ENCODE measurements at regions not wholly inside any gene's neighbourhood (a gene's known extent, or its start where the extent isn't known, plus 50 kb on each side); places are given as distances from the start of the nearest gene placed in this dataset.

DNA sequence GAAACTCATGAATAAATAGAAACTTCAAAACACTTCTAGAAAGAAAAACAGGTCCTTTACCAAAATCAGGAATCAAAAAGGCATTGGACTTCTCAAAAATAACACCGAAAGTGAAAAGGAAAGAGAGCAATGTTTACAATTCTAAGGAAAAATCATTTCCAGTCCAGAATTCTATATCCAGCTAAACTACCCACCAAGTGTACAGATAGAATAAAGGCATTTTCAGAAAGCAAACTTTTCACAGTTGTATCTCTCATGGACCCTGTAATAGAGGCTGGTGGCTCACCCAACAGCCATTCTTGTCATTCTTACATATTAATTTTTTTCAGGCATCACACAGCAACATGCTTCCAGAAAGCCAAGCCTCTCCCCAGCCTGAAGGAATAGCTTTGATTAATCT, 63.7 kb downstream of the FOXD1 start:
- Mint-ChIP-seq H3K36me3 (ENCODE audit: low read depth) (peaks cover 9% of the 10 kb centered on the region), H3K4me3 (no peak overlapping the region), H3K27ac (no peak overlapping the region), H3K27me3 (peaks cover 46% of the 10 kb centered on the region), H3K9me3 (peaks cover 17% of the 10 kb centered on the region), H3K4me1 (ENCODE audit: low read depth) (peaks cover 30% of the 10 kb centered on the region)
- TF ChIP-seq, protein P1, sequence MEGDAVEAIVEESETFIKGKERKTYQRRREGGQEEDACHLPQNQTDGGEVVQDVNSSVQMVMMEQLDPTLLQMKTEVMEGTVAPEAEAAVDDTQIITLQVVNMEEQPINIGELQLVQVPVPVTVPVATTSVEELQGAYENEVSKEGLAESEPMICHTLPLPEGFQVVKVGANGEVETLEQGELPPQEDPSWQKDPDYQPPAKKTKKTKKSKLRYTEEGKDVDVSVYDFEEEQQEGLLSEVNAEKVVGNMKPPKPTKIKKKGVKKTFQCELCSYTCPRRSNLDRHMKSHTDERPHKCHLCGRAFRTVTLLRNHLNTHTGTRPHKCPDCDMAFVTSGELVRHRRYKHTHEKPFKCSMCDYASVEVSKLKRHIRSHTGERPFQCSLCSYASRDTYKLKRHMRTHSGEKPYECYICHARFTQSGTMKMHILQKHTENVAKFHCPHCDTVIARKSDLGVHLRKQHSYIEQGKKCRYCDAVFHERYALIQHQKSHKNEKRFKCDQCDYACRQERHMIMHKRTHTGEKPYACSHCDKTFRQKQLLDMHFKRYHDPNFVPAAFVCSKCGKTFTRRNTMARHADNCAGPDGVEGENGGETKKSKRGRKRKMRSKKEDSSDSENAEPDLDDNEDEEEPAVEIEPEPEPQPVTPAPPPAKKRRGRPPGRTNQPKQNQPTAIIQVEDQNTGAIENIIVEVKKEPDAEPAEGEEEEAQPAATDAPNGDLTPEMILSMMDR (IDR thresholded peaks at IDR 0.05), result no peak
- POLR2A ChIA-PET, result no interaction called here
- DNase-seq (no peak), ATAC-seq (no peak)
- intact Hi-C loops (cut with micrococcal nuclease), result loop anchor here (5.0 kb wide), 1 partner anchor 62 kb away; the partner anchor contains the start of gene FOXD1
- CTCF ChIA-PET, result no interaction called here

DNA sequence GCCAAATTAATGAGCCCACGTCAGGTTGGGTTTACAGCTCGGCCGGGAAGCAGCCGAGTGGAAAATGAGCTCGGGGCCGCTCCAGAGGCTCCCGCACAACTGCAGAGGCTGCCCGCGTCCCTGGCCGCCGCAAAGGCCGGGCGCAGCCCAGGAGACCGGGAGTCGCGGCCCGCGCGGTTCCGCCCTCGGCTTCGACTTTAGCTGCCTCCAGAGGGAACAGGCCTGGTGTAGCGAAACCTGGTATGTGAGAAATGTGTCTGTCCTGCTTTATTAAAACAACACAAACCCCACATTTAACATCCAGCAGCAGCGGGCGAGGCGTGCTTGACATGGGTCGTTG, 66.2 kb downstream of the FOXD1 start:
- Mint-ChIP-seq H3K4me3 (no peak overlapping the region), H3K27ac (no peak overlapping the region), H3K9me3 (peaks cover 17% of the 10 kb centered on the region), H3K27me3 (peaks cover 65% of the 10 kb centered on the region), H3K4me1 (ENCODE audit: low read depth) (peaks cover 18% of the 10 kb centered on the region), H3K36me3 (ENCODE audit: low read depth) (peaks cover 9% of the 10 kb centered on the region)
- DNase-seq (no peak), ATAC-seq (no peak)
- intact Hi-C loops (cut with micrococcal nuclease), result loop anchor here (5.0 kb wide), 1 partner anchor 65 kb away; the partner anchor contains the start of gene FOXD1
- CTCF ChIA-PET, result no interaction called here
- TF ChIP-seq, protein P1 (IDR thresholded peaks at IDR 0.05), result no peak
- POLR2A ChIA-PET, result no interaction called here

DNA sequence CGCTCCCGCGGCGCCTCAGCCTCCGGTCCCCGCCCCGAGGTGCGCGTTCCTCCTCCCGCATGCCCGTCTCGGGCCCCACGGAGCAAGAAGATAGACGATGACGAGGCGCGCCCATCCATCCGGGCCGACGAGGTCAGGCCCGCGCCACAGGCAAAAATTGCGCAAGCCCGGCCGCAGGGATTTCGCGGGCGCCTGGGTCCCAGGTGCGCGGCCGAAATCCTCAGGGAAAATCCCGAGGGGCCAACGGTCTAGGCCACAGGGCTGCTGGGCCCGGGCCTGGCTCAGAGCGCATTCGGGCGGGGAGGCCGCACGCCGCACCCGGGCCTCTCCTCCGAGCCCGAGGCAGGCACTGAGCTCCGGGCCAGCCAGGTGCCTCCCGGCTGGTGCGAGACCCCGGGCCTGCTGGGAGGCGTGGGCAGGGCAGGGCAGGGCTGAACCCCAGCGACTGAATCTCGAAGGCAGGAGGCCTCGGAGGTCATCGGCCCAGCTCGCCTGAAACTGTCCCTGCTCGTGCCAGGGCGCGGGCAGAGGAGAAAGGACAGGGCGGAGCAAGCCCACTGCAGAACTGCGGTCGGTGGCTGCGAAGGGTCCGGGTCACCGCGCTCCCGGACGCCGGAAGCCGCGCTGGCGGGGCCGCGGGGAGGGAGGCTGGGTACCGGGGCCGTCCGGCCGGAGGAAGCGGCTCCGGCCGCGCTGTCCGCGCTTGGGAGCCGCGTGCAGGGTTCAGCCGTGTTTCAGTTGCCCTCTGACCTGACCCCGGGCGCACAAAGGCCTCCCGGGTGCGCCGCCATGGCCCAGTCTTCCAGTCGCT, 66.8 kb downstream of the FOXD1 start:
- TF ChIP-seq, protein P1 (IDR thresholded peaks at IDR 0.05), result no peak
- ATAC-seq (no peak), DNase-seq (no peak)
- Mint-ChIP-seq H3K36me3 (ENCODE audit: low read depth) (peaks cover 9% of the 10 kb centered on the region), H3K4me1 (ENCODE audit: low read depth) (peaks cover 15% of the 10 kb centered on the region), H3K27ac (no peak overlapping the region), H3K27me3 (peaks cover 66% of the 10 kb centered on the region), H3K4me3 (peak overlapping the region; percentile 24), H3K9me3 (peaks cover 17% of the 10 kb centered on the region)
- POLR2A ChIA-PET, result no interaction called here
- CTCF ChIA-PET, result no interaction called here
- intact Hi-C loops (cut with micrococcal nuclease), result loop anchor here (5.0 kb wide), 1 partner anchor 66 kb away; the partner anchor contains the start of gene FOXD1

DNA sequence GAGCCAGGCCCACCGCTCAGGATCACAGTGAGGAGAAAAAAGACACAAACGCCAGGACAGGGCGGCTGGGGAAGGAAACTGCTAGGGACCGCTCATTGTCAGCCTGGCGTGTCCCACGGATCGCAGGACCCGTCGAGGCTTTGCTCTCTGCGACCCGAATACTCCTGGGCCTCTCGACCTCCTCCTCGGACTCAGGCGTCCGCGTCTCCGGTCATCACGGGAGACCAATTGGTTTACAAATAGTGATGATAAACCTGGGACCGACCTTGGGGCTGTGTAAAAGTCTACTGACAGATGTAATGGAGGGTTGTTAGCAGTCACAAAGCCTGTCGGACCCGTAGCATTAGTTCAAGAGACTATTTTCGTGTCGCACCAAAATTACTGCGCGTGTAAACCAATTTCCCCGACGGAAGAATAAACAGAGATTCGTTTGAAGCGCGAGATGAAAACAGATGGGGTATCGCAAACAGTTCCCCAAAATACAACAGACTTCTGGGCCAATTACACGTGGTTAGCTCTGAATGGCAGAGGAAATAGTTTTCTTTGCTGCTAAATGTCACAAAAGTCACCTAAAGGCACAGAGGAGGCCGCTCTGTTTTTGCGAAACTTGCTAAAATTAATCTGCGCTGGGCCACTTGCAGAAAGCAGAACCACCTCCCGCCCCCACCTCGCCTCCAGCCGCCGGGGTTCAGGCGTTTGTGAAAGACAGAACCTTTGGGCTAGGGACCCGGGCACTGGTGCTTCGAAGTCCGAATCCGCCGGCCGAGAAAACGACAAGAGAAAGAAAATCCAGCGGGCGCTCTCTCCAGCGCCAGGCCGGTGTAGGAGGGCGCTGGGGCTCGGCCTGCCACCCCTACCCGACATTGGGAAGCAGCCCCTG, 67.6 kb downstream of the FOXD1 start:
- peak overlapping the region; percentile 24 for H3K4me3 Mint-ChIP-seq
- POLR2A ChIA-PET, result no interaction called here
- intact Hi-C loops (cut with micrococcal nuclease), result loop anchor here (5.0 kb wide), 1 partner anchor 66 kb away; the partner anchor contains the start of gene FOXD1

More for the DNA sequence above, 67.6 kb downstream of the FOXD1 start:
- H3K27ac Mint-ChIP-seq, result no peak overlapping the region
- CTCF ChIA-PET, result no interaction called here
- TF ChIP-seq, protein P1 (IDR thresholded peaks at IDR 0.05), result no peak
- peak; percentile 6 for DNase-seq
- peaks cover 72% of the 10 kb centered on the region for H3K27me3 Mint-ChIP-seq
- H3K36me3 Mint-ChIP-seq (ENCODE audit: low read depth), result peaks cover 9% of the 10 kb centered on the region
- ATAC-seq, result no peak
- H3K9me3 Mint-ChIP-seq, result peaks cover 17% of the 10 kb centered on the region
- peaks cover 12% of the 10 kb centered on the region for H3K4me1 Mint-ChIP-seq (ENCODE audit: low read depth)
